ENCODE measurements at regions not wholly inside any gene's neighbourhood (a gene's known extent, or its start where the extent isn't known, plus 50 kb on each side); places are given as distances from the start of the nearest gene placed in this dataset.
"Not testable (repeated sequence)": the region's sequence is repeated elsewhere in the genome, so short reads cannot be mapped to it uniquely, and the experiment has no call there.

GRCh38 chr6:125623085-125623484 is 126.3 kb upstream of the HEY2 start:
- no peak for TF ChIP-seq CTCF (conservative IDR thresholded peaks at IDR 0.05; ENCODE audit: low read length)
- H3K4me3 ChIP-seq (ENCODE audit: low read length): no peak overlapping the region
- DNase-seq (ENCODE audit: low read depth): no peak

DNA sequence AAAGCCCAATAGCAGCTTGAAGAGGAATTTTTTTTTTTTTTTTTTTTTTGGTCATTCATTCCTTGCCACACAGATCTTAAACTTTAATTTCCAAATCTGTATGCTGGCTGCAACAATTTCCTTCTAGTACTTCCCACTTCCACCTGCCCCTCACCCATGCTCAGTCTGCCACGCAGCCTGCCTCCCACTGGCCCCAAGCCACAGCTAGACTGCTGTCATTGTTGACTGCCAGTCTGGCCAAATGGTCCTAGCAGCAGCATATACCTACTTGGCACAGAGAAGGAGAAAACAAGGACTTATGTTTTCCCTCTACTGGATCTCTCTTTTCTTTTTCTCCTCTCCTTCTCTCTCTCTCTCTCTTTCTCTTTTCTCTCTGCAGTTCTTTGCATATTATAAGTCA is 118.3 kb upstream of the HEY2 start:
- TF ChIP-seq CTCF (conservative IDR thresholded peaks at IDR 0.05; ENCODE audit: low read length): no peak
- no peak for DNase-seq (ENCODE audit: low read depth)
- H3K4me3 ChIP-seq (ENCODE audit: low read length): no peak overlapping the region

DNA sequence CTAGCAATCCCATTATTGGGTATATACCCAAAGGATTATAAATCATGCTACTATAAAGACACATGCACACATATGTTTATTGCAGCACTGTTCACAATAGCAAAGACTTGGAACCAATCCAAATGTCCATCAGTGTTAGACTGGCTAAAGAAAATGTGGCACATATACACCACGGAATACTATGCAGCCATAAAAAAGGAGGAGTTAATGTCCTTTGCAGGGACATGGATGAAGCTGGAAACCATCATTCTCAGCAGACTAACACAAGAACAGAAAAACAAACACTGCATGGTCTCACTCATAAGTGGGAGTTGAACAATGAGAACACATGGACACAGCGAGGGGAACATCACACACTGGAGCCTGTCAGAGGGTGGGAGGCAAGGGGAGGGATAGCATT is 113.4 kb upstream of the HEY2 start:
- DNase-seq (ENCODE audit: low read depth); H3K4me3 ChIP-seq (ENCODE audit: low read length): not testable (repeated sequence)

DNA sequence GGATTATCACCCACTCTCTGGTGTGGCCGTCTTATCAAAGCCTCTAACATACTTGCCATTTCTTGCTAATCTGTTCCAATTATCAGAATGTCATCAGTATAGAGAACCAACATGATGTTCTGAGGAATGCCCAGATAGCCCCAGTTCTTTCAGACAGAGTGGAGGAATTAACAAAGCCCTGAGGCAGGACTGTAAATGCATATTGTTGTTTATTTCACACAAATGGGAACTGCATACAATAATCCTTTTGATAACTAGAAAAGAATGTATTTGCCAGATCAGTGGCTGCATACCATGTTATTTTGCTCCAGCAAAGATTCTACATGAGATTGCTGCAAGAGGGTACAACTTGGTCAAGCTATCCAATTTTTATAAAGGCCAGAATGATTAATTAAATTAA is 112.8 kb upstream of the HEY2 start:
- no peak for TF ChIP-seq CTCF (conservative IDR thresholded peaks at IDR 0.05; ENCODE audit: low read length)
- no peak for DNase-seq (ENCODE audit: low read depth)
- no peak overlapping the region for H3K4me3 ChIP-seq (ENCODE audit: low read length)

GRCh38 chr6:125637207-125637606 is 112.2 kb upstream of the HEY2 start:
- no peak for TF ChIP-seq CTCF (conservative IDR thresholded peaks at IDR 0.05; ENCODE audit: low read length)
- no peak for DNase-seq (ENCODE audit: low read depth)

DNA sequence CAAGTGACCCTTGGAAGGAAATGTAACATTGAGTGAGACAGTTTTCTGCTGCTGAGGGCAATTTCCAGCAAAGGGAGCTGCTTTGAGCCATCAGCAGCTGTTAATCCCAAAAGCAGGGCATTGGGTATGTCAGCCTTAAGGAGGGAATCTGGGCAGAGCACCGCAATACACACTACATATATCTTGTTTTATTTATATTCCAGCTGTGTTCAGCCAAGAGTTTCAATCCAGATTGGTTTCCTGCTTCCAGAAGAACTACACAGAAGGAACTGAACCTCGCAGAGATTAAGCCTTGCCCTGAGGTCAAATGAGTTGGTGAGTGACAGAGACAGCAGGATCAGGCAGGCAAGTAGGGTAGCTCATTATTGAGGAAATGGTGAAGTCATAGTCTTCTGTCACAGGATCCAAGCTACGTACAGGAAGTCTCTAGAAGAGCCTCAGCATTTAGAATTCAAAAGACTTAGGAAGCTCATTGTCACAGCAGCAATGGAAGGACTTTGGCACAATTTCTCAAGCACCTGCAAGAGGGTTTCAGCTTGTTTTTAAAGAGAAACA is 109.9 kb upstream of the HEY2 start:
- no peak overlapping the region for H3K4me3 ChIP-seq (ENCODE audit: low read length)
- TF ChIP-seq CTCF (conservative IDR thresholded peaks at IDR 0.05; ENCODE audit: low read length): no peak
- DNase-seq (ENCODE audit: low read depth): no peak

More at GRCh38 chr6:125637207-125637606, 112.2 kb upstream of the HEY2 start:
- no peak overlapping the region for H3K4me3 ChIP-seq (ENCODE audit: low read length)

GRCh38 chr6:125640441-125641150 is 108.8 kb upstream of the HEY2 start:
- no peak overlapping the region for H3K4me3 ChIP-seq (ENCODE audit: low read length)
- no peak for TF ChIP-seq CTCF (conservative IDR thresholded peaks at IDR 0.05; ENCODE audit: low read length)
- DNase-seq (ENCODE audit: low read depth): no peak

DNA sequence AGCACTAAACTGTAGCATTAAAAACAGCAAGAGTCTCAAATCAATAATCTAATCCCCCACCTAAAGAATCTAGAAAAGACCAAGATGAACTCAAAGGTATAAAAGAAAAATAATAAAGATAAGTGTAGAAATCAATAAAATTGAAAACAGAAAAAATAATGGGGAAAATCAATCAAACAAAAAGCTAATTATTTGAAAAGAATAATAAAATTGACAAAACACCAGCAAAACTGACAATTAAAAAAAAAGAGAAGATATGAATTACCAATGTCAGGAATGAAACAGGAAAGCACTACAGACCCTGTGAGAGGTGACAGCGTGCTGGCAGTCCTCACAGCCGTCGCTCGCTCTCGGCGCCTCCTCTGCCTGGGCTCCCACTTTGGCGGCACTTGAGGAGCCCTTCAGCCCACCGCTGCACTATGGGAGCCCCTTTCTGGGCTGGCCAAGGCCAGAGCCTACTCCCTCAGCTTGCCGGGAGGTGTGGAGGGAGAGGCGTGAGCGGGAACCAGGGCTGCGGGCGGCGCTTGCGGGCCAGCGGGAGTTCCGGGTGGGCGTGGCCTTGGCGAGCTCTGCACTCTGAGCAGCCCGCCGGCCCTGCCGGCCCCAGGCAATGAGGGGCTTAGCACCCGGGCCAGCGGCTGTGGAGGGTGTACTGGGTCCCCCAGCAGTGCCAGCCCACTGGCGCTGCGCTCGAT is 105.3 kb upstream of the HEY2 start:
- H3K4me3 ChIP-seq (ENCODE audit: low read length); DNase-seq (ENCODE audit: low read depth): not testable (repeated sequence)
